SK-N-SH treated with all-trans-retinoic acid at 6 μM for 48 hours (cell line): ENCODE measurements at regions not wholly inside any gene's neighbourhood (a gene's known extent, or its start where the extent isn't known, plus 50 kb on each side); places are given as distances from the start of the nearest gene placed in this dataset.

Experiments
- ATAC-seq: fragments of 200-7000 bp; cut with Tn5 transposase; 3 replicates; pipeline ENCODE4 v1.9.1; 2020; ENCODE audit warnings: mild to moderate bottlenecking, moderate library complexity
- ARNTL ChIP-seq: fragments of 450-650 bp; formaldehyde crosslinking; IDR thresholded peaks from 2 replicates; pipeline ENCODE4 v1.5.0; 2020; ENCODE audit warnings: low read depth, mild to moderate bottlenecking, moderate library complexity, borderline replicate concordance
- BACH2 ChIP-seq: fragments of 250-450 bp; sonication (Bioruptor Pico); IDR thresholded peaks from 2 replicates; pipeline ENCODE4 v1.9.0; 2021; ENCODE audit warnings: mild to moderate bottlenecking, borderline replicate concordance
- ESRRG ChIP-seq: fragments of 250-450 bp; sonication (Bioruptor Pico); IDR thresholded peaks from 2 replicates; pipeline ENCODE4 v1.6.1; 2021; ENCODE audit warnings: mild to moderate bottlenecking
- GLIS3 ChIP-seq: fragments of 250-450 bp; sonication (Bioruptor Pico); IDR thresholded peaks from 2 replicates; pipeline ENCODE4 v1.5.0; 2020; ENCODE audit warnings: mild to moderate bottlenecking, moderate library complexity
- ISL1 ChIP-seq: fragments of 250-450 bp; sonication (Bioruptor Pico); IDR thresholded peaks from 2 replicates; pipeline ENCODE4 v2.1.2; 2022; ENCODE audit warnings: mild to moderate bottlenecking, moderate library complexity
- OSR1 ChIP-seq: fragments of 250-450 bp; sonication (Bioruptor Pico); IDR thresholded peaks from 2 replicates; pipeline ENCODE4 v1.8.0; 2022; ENCODE audit warnings: moderate library complexity, mild to moderate bottlenecking, inconsistent platforms
- PATZ1 ChIP-seq: fragments of 250-450 bp; sonication (Bioruptor Pico); IDR thresholded peaks from 2 replicates; pipeline ENCODE4 v1.8.0; 2020; ENCODE audit warnings: mild to moderate bottlenecking, moderate library complexity, borderline replicate concordance
- POU6F1 ChIP-seq: fragments of 250-450 bp; sonication (Bioruptor Pico); IDR thresholded peaks from 2 replicates; pipeline ENCODE4 v1.8.0; 2021; ENCODE audit warnings: low read depth, mild to moderate bottlenecking, moderate library complexity, borderline replicate concordance
- PPARA ChIP-seq: fragments of 250-450 bp; sonication (Bioruptor Pico); IDR thresholded peaks from 2 replicates; pipeline ENCODE4 v1.5.0; 2020; ENCODE audit warnings: mild to moderate bottlenecking, borderline replicate concordance
- RARB ChIP-seq: fragments of 250-450 bp; sonication (Bioruptor Pico); IDR thresholded peaks from 2 replicates; pipeline ENCODE4 v1.8.0; 2021; ENCODE audit warnings: mild to moderate bottlenecking, moderate library complexity
- TCF4 ChIP-seq: fragments of 250-450 bp; sonication (Bioruptor Pico); IDR thresholded peaks from 2 replicates; pipeline ENCODE4 v1.8.0; 2021; ENCODE audit warnings: mild to moderate bottlenecking, moderate library complexity, borderline replicate concordance
- TSHZ2 ChIP-seq: fragments of 250-450 bp; sonication (Bioruptor Pico); IDR thresholded peaks from 2 replicates; pipeline ENCODE4 v1.5.0; 2020; ENCODE audit warnings: mild to moderate bottlenecking, moderate library complexity
- ZC3H10 ChIP-seq: fragments of 250-450 bp; sonication (Bioruptor Pico); IDR thresholded peaks from 2 replicates; pipeline ENCODE4 v1.5.1; 2021; ENCODE audit warnings: mild to moderate bottlenecking, moderate library complexity
- ZFP3 ChIP-seq: fragments of 250-450 bp; sonication (Bioruptor Pico); IDR thresholded peaks from 2 replicates; pipeline ENCODE4 v1.5.0; 2020; ENCODE audit warnings: mild to moderate bottlenecking, moderate library complexity
- ZNF565 ChIP-seq: fragments of 450-650 bp; formaldehyde crosslinking; conservative IDR thresholded peaks from 2 replicates; pipeline ENCODE4 v1.5.0; 2020; ENCODE audit warnings: low read depth, mild to moderate bottlenecking, moderate library complexity
- ZNF8 ChIP-seq: fragments of 450-650 bp; formaldehyde crosslinking; IDR thresholded peaks from 2 replicates; pipeline ENCODE4 v1.5.0; 2020; ENCODE audit warnings: mild to moderate bottlenecking, moderate library complexity
- TF ChIP-seq, protein P1 (sequence below): fragments of 250-450 bp; sonication (Bioruptor Pico); IDR thresholded peaks from 2 replicates; pipeline ENCODE4 v1.5.1; 2020; ENCODE audit warnings: low read depth, mild to moderate bottlenecking, moderate library complexity

GRCh38 chrX:84724576-84724975, 222.3 kb upstream of the HDX start:
- no peak for ATAC-seq
- no peak for TF ChIP-seq PPARA (CRISPR knock-in tag)
- no peak for TF ChIP-seq ZC3H10 (CRISPR knock-in tag)
- no peak for TF ChIP-seq ARNTL (CRISPR knock-in tag)
- no peak for TF ChIP-seq GLIS3
- no peak for TF ChIP-seq BACH2 (CRISPR knock-in tag)
- TF ChIP-seq ZNF565 (CRISPR knock-in tag): no peak
- TF ChIP-seq TCF4 (CRISPR knock-in tag): no peak
- TF ChIP-seq, protein P1, sequence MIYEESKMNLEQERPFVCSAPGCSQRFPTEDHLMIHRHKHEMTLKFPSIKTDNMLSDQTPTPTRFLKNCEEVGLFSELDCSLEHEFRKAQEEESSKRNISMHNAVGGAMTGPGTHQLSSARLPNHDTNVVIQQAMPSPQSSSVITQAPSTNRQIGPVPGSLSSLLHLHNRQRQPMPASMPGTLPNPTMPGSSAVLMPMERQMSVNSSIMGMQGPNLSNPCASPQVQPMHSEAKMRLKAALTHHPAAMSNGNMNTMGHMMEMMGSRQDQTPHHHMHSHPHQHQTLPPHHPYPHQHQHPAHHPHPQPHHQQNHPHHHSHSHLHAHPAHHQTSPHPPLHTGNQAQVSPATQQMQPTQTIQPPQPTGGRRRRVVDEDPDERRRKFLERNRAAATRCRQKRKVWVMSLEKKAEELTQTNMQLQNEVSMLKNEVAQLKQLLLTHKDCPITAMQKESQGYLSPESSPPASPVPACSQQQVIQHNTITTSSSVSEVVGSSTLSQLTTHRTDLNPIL (CRISPR knock-in tag): no peak
- no peak for TF ChIP-seq ZNF8
- no peak for TF ChIP-seq ZFP3 (CRISPR knock-in tag)
- TF ChIP-seq ESRRG: no peak
- no peak for TF ChIP-seq RARB

GRCh38 chrX:84729408-84729807, 227.2 kb upstream of the HDX start:
- ATAC-seq: no peak
- TF ChIP-seq OSR1 (CRISPR knock-in tag): no peak
- no peak for TF ChIP-seq ZNF8
- no peak for TF ChIP-seq ARNTL (CRISPR knock-in tag)
- no peak for TF ChIP-seq ZNF565 (CRISPR knock-in tag)
- TF ChIP-seq POU6F1 (CRISPR knock-in tag): no peak
- TF ChIP-seq TSHZ2 (CRISPR knock-in tag): no peak

DNA sequence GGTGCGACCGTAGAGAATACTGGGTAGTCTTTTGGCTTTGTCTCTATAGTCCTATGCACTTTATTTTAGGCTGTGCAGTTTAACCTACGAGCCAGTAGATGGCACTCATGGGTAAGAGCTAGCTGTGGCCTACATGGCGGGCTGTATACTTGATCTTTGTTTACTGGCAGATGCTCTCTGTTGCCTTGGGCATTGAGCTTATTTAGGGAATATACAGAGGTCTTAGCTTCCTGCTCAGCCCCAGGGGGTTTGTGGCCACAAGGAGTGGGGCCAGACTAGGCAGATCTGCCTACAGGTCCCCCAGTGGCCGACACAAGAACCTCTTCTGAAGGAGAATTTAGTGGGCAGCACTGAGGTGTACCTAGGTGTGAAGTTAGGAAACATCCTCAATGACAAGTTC, 227.6 kb upstream of the HDX start:
- TF ChIP-seq ZNF565 (CRISPR knock-in tag) (no peak), BACH2 (CRISPR knock-in tag) (no peak), POU6F1 (CRISPR knock-in tag) (no peak), PPARA (CRISPR knock-in tag) (no peak), ZFP3 (CRISPR knock-in tag) (no peak)
- TF ChIP-seq, protein P1 (CRISPR knock-in tag): no peak
- peak; percentile 100 for ATAC-seq

DNA sequence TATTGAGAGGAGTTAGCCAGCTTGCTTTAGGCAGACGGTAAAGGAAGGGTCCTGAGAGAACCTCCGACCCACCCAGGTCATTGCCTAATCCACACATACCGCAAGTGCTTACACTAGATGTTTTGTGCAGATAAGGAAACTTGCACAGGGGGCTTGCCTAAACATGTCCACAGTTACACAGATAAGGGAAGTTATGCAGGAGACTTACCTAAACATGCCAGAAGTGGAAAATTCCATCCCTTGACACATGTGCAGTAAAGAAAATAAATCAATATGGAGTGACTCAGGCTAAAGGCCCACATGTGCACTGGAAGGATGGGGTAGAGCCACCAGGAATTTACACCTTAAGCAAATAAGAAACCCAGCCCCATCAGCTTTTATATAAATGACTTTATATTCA, 232.8 kb upstream of the HDX start:
- TF ChIP-seq ISL1 (CRISPR knock-in tag): no peak
- no peak for TF ChIP-seq PPARA (CRISPR knock-in tag)
- TF ChIP-seq ZC3H10 (CRISPR knock-in tag): no peak
- no peak for TF ChIP-seq TSHZ2 (CRISPR knock-in tag)
- TF ChIP-seq, protein P1 (CRISPR knock-in tag): no peak
- no peak for TF ChIP-seq TCF4 (CRISPR knock-in tag)
- no peak for TF ChIP-seq GLIS3
- TF ChIP-seq PATZ1: no peak
- no peak for ATAC-seq
